HepG2 (cell line): ENCODE measurements at regions not wholly inside any gene's neighbourhood (a gene's known extent, or its start where the extent isn't known, plus 50 kb on each side); places are given as distances from the start of the nearest gene placed in this dataset.

Experiments used
- CTCF ChIP-seq: sonication (generic); formaldehyde crosslinking; IDR thresholded peaks from 2 replicates; pipeline ENCODE4 v1.5.0; 2020; ENCODE audit warnings: mild to moderate bottlenecking, missing genetic modification reagents, moderate library complexity
- ETV5 ChIP-seq: IDR thresholded peaks from 2 replicates; pipeline ENCODE4 v1.6.1; 2018; ENCODE audit warnings: missing biosample characterization, missing genetic modification reagents, inconsistent platforms, borderline replicate concordance
- ZBTB2 ChIP-seq: sonication (generic); formaldehyde crosslinking; IDR thresholded peaks from 2 replicates; pipeline ENCODE4 v1.8.0; 2022; ENCODE audit warnings: low read depth, missing genetic modification reagents

GRCh38 chr14:100384819-100385813, 62.0 kb downstream of the SLC25A47 start:
- TF ChIP-seq ZBTB2 (no peak), CTCF (CRISPR knock-in tag) (peak; percentile 50), ETV5 (CRISPR knock-in tag) (no peak)
